ENCODE measurements at regions not wholly inside any gene's neighbourhood (a gene's known extent, or its start where the extent isn't known, plus 50 kb on each side); places are given as distances from the start of the nearest gene placed in this dataset.

GRCh38 chr4:58205446-58206235 is 1095.5 kb upstream of the IGFBP7 start:
- H3K4me3 ChIP-seq (ENCODE audit: control insufficient read depth, low read depth, low read length) = no peak overlapping the region
- no peak for DNase-seq (ENCODE audit: low read depth)
- TF ChIP-seq, protein P1, sequence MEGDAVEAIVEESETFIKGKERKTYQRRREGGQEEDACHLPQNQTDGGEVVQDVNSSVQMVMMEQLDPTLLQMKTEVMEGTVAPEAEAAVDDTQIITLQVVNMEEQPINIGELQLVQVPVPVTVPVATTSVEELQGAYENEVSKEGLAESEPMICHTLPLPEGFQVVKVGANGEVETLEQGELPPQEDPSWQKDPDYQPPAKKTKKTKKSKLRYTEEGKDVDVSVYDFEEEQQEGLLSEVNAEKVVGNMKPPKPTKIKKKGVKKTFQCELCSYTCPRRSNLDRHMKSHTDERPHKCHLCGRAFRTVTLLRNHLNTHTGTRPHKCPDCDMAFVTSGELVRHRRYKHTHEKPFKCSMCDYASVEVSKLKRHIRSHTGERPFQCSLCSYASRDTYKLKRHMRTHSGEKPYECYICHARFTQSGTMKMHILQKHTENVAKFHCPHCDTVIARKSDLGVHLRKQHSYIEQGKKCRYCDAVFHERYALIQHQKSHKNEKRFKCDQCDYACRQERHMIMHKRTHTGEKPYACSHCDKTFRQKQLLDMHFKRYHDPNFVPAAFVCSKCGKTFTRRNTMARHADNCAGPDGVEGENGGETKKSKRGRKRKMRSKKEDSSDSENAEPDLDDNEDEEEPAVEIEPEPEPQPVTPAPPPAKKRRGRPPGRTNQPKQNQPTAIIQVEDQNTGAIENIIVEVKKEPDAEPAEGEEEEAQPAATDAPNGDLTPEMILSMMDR (conservative IDR thresholded peaks at IDR 0.05; ENCODE audit: control insufficient read depth, insufficient read depth, low read depth, low read length) = no peak

GRCh38 chr4:58192217-58192616 is 1082.0 kb upstream of the IGFBP7 start:
- DNase-seq (ENCODE audit: low read depth) = no peak
- no peak overlapping the region for H3K4me3 ChIP-seq (ENCODE audit: control insufficient read depth, low read depth, low read length)
- TF ChIP-seq, protein P1 (conservative IDR thresholded peaks at IDR 0.05; ENCODE audit: control insufficient read depth, insufficient read depth, low read depth, low read length) = no peak

DNA sequence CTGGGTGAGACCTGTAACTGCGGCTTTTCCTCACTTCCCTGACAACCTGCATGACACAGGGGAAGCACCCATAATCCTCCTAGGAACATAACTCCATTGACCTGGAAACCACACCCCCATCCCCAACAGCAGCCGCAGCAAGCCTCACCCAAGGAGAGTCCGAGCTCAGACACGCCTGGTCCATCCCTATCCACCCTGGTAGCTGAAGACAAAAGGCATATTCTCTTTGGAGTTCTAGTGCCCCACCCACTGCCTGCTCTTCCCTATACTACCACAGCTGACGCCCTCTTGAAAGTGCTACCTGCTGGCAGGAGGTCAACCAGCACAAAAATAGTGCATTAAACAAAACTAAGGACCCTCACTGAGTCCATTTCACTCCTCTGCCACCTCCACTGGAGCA is 1080.9 kb upstream of the IGFBP7 start:
- no peak overlapping the region for H3K4me3 ChIP-seq (ENCODE audit: control insufficient read depth, low read depth, low read length)
- no peak for DNase-seq (ENCODE audit: low read depth)
- TF ChIP-seq, protein P1 (conservative IDR thresholded peaks at IDR 0.05; ENCODE audit: control insufficient read depth, insufficient read depth, low read depth, low read length) = no peak

DNA sequence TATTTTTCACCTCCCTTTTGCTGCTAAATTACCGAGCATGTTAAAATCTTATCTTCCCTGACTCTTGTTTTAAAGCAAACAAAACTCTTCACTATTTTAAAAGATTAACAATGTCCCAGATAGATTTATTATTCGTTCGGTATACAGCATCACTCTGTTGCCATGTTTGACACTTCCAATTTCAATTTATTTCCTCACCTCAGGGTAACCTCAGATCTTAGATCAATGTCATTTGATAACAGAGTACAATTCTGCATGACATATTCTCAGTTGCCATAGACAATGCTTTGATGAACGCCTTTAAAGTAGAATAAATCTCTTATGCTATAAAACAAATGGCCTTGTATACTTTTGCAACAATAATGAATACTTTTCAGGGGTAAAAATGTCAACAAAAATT is 1078.1 kb upstream of the IGFBP7 start:
- no peak for DNase-seq (ENCODE audit: low read depth)
- no peak overlapping the region for H3K4me3 ChIP-seq (ENCODE audit: control insufficient read depth, low read depth, low read length)

DNA sequence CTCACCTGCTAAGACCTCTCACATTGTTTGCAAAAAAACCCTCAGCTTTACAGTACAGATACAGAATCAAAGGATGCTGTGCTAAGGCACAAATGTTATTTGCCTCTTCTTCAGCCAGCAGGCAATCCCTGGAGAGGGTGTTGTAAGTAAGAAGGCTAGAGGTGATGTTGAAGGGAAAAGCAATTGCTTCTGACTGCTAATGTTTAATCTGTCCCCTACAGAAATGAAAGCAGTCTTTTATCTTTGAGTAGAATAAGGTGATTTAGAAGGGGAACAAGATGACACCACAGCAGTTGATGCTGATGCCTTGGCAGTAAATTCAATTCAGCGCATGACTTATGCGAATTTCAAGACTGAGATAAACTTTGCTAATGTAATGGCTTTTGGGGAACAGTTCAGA is 1064.8 kb upstream of the IGFBP7 start:
- no peak overlapping the region for H3K4me3 ChIP-seq (ENCODE audit: control insufficient read depth, low read depth, low read length)
- no peak for DNase-seq (ENCODE audit: low read depth)
- TF ChIP-seq, protein P1 (conservative IDR thresholded peaks at IDR 0.05; ENCODE audit: control insufficient read depth, insufficient read depth, low read depth, low read length) = no peak

More for the DNA sequence above, 1078.1 kb upstream of the IGFBP7 start:
- TF ChIP-seq, protein P1 (conservative IDR thresholded peaks at IDR 0.05; ENCODE audit: control insufficient read depth, insufficient read depth, low read depth, low read length) = no peak

- no peak for DNase-seq (ENCODE audit: low read depth)
- TF ChIP-seq, protein P1 (conservative IDR thresholded peaks at IDR 0.05; ENCODE audit: control insufficient read depth, insufficient read depth, low read depth, low read length) = no peak
- no peak overlapping the region for H3K4me3 ChIP-seq (ENCODE audit: control insufficient read depth, low read depth, low read length)
Measured at GRCh38 chr4:58166490-58166889, 1056.3 kb upstream of the IGFBP7 start.
